Lower leg skin (tissue), 3 donors: ENCODE measurements at regions not wholly inside any gene's neighbourhood (a gene's known extent, or its start where the extent isn't known, plus 50 kb on each side); places are given as distances from the start of the nearest gene placed in this dataset.

ENCODE experiments used
- POLR2A ChIP-seq, 2 donors: fragments of 450-650 bp; IDR thresholded peaks; one replicate each; pipeline ENCODE4 v1.6.1; 2016 to 2017; ENCODE audit warnings: antibody characterized with exemption in 2 of 2, mild to moderate bottlenecking in 1 of 2, moderate library complexity in 1 of 2
- TF ChIP-seq, protein P1 (sequence below), 3 donors: fragments of 450-650 bp; IDR thresholded peaks; one replicate each; pipeline ENCODE4 v1.5.1; 2016; ENCODE audit warnings: antibody characterized with exemption in 3 of 3, mild to moderate bottlenecking in 3 of 3, moderate library complexity in 2 of 3

DNA sequence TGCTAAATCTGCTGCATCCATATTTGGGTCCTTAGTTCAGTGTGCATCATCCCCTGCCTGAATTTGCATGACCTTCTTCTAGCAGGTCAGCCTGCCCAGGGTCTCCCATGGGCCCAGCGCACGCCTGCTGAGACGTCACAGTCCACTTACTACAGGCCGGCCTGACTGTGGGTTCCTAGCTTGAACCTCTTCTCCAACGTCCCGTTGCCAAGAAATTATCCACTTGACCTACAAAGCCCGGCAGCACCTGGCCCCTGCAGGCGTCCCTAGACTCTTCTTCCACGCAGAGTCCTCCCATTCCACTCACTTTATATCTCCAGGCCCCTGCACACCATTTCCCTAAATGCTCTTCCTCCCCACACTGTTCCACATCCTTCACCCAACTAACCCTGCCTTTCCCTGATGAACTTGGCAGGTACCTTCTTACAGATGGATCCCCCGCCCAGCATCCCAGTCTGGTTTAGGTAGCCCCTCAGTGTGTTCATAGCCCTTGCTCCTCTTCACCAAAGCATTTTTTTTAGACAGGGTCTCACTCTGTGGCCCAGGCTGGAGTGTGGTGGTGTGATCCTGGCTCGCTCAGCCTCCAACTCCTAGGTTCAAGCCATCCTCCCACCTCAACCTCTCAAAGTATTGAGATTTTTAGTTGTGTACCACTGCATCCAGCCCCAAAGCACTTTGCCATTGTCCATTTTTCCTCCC, 155.0 kb upstream of the SOX1 start:
- TF ChIP-seq, protein P1, sequence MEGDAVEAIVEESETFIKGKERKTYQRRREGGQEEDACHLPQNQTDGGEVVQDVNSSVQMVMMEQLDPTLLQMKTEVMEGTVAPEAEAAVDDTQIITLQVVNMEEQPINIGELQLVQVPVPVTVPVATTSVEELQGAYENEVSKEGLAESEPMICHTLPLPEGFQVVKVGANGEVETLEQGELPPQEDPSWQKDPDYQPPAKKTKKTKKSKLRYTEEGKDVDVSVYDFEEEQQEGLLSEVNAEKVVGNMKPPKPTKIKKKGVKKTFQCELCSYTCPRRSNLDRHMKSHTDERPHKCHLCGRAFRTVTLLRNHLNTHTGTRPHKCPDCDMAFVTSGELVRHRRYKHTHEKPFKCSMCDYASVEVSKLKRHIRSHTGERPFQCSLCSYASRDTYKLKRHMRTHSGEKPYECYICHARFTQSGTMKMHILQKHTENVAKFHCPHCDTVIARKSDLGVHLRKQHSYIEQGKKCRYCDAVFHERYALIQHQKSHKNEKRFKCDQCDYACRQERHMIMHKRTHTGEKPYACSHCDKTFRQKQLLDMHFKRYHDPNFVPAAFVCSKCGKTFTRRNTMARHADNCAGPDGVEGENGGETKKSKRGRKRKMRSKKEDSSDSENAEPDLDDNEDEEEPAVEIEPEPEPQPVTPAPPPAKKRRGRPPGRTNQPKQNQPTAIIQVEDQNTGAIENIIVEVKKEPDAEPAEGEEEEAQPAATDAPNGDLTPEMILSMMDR (IDR thresholded peaks at IDR 0.05) = no peak
- no peak for TF ChIP-seq POLR2A (IDR thresholded peaks at IDR 0.05)
